MM.1S (cell line): ENCODE measurements at regions not wholly inside any gene's neighbourhood (a gene's known extent, or its start where the extent isn't known, plus 50 kb on each side); places are given as distances from the start of the nearest gene placed in this dataset.

Source experiments
- DNase-seq: peaks from one replicate; pipeline ENCODE4 v3.0.0-alpha.2; 2015
- H2AFZ ChIP-seq: fragments of 300-600 bp; sonication (generic); 2 replicates; pipeline ENCODE4 v1.6.0; 2016; ENCODE audit warnings: antibody characterized with exemption, low read length
- H3F3A ChIP-seq: fragments of 300-600 bp; sonication (generic); 2 replicates; pipeline ENCODE4 v1.6.1; 2016; ENCODE audit warnings: mild to moderate bottlenecking, antibody characterized with exemption, low read length, moderate library complexity, mixed read lengths; ENCODE audit not compliant: insufficient read depth
- H3K27ac ChIP-seq: fragments of 300-600 bp; sonication (generic); 2 replicates; pipeline ENCODE4 v1.5.1; 2016; ENCODE audit warnings: mild to moderate bottlenecking, low read length
- H3K27me3 ChIP-seq: fragments of 300-600 bp; sonication (generic); replicated peaks from 2 replicates; pipeline ENCODE4 v1.6.0; 2016; ENCODE audit warnings: low read length; ENCODE audit not compliant: insufficient read depth
- H3K36me3 ChIP-seq: fragments of 300-600 bp; sonication (generic); replicated peaks from 2 replicates; pipeline ENCODE4 v1.6.1; 2016; ENCODE audit warnings: mild to moderate bottlenecking, low read length, mixed read lengths; ENCODE audit not compliant: insufficient read depth
- H3K4me1 ChIP-seq: fragments of 300-600 bp; sonication (generic); 2 replicates; pipeline ENCODE4 v1.6.1; 2016; ENCODE audit warnings: low read length, mixed read lengths
- H3K4me2 ChIP-seq: fragments of 300-600 bp; sonication (generic); 2 replicates; pipeline ENCODE4 v1.6.0; 2016; ENCODE audit warnings: low read depth, low read length
- H3K4me3 ChIP-seq: fragments of 300-600 bp; sonication (generic); 2 replicates; pipeline ENCODE4 v1.5.1; 2016; ENCODE audit warnings: low read length, mixed read lengths
- H3K79me2 ChIP-seq: fragments of 300-600 bp; sonication (generic); 2 replicates; pipeline ENCODE4 v1.6.1; 2016; ENCODE audit warnings: mixed run types, low read length, mixed read lengths
- H3K9ac ChIP-seq: fragments of 300-600 bp; sonication (generic); 2 replicates; pipeline ENCODE4 v1.6.1; 2016; ENCODE audit warnings: low read length, mixed read lengths
- H3K9me2 ChIP-seq: fragments of 300-600 bp; sonication (generic); replicated peaks from 2 replicates; pipeline ENCODE4 v1.6.1; 2016; ENCODE audit warnings: mild to moderate bottlenecking, low read length, mixed read lengths; ENCODE audit not compliant: insufficient read depth
- H3K9me3 ChIP-seq: fragments of 300-600 bp; sonication (generic); replicated peaks from 2 replicates; pipeline ENCODE4 v1.6.1; 2016; ENCODE audit warnings: mild to moderate bottlenecking, low read length, mixed read lengths; ENCODE audit not compliant: insufficient read depth
- H4K20me1 ChIP-seq: fragments of 300-600 bp; sonication (generic); 2 replicates; pipeline ENCODE4 v1.6.1; 2016; ENCODE audit warnings: mild to moderate bottlenecking, low read length, moderate library complexity, mixed read lengths; ENCODE audit not compliant: insufficient read depth
- CTCF ChIP-seq: fragments of 300-600 bp; sonication (generic); IDR thresholded peaks from 2 replicates; pipeline ENCODE4 v1.5.1; 2016; ENCODE audit warnings: antibody characterized with exemption, low read length, mixed read lengths
- EZH2 ChIP-seq: fragments of 300-600 bp; sonication (generic); optimal IDR thresholded peaks from 2 replicates; pipeline ENCODE3; 2017; ENCODE audit warnings: low read depth, mild to moderate bottlenecking, antibody characterized with exemption, low read length, mixed read lengths
- EZH2phosphoT487 ChIP-seq: fragments of 300-600 bp; sonication (generic); IDR thresholded peaks from 2 replicates; pipeline ENCODE4 v1.6.1; 2018; ENCODE audit warnings: antibody characterized with exemption, low read length

- H4K20me1 ChIP-seq, result no peaks in the 10 kb centered on the region
- DNase-seq, result no peak
Observed at GRCh38 chr5:10118150-10118549, 131.5 kb downstream of the ATPSCKMT start.

GRCh38 chr5:10116594-10116993 is 133.1 kb downstream of the ATPSCKMT start:
- H3K27me3 ChIP-seq, result no peaks in the 10 kb centered on the region
- no peak overlapping the region for H3K27ac ChIP-seq
- DNase-seq, result no peak
- H4K20me1 ChIP-seq, result no peaks in the 10 kb centered on the region
- no peaks in the 10 kb centered on the region for H3K4me1 ChIP-seq
- H3K4me2 ChIP-seq, result no peak overlapping the region
- H3K9ac ChIP-seq, result no peak overlapping the region
- no peaks in the 10 kb centered on the region for H3K79me2 ChIP-seq
- no peak overlapping the region for H2AFZ ChIP-seq
- H3K9me2 ChIP-seq, result no peaks in the 10 kb centered on the region
- no peak overlapping the region for H3K4me3 ChIP-seq
- no peaks in the 10 kb centered on the region for H3K9me3 ChIP-seq
- no peaks in the 10 kb centered on the region for H3K36me3 ChIP-seq
- no peak for TF ChIP-seq EZH2
- no peak for TF ChIP-seq CTCF
- no peak for TF ChIP-seq EZH2phosphoT487
- no peaks in the 10 kb centered on the region for H3F3A ChIP-seq

More at GRCh38 chr5:10118150-10118549, 131.5 kb downstream of the ATPSCKMT start:
- Histone ChIP-seq H3K9me3 (no peaks in the 10 kb centered on the region), H3K9me2 (no peaks in the 10 kb centered on the region), H3K27ac (no peak overlapping the region), H3K4me2 (no peak overlapping the region), H3K79me2 (no peaks in the 10 kb centered on the region), H3K4me1 (no peaks in the 10 kb centered on the region), H3F3A (no peaks in the 10 kb centered on the region), H3K27me3 (no peaks in the 10 kb centered on the region), H3K4me3 (no peak overlapping the region), H3K36me3 (no peaks in the 10 kb centered on the region), H2AFZ (no peak overlapping the region), H3K9ac (no peak overlapping the region)
- TF ChIP-seq EZH2phosphoT487 (no peak), EZH2 (no peak), CTCF (no peak)

- H3F3A ChIP-seq, result no peaks in the 10 kb centered on the region
- no peak for DNase-seq
- H3K4me2 ChIP-seq, result no peak overlapping the region
- no peak overlapping the region for H2AFZ ChIP-seq
- no peaks in the 10 kb centered on the region for H3K79me2 ChIP-seq
- H3K4me3 ChIP-seq, result no peak overlapping the region
- no peaks in the 10 kb centered on the region for H3K9me2 ChIP-seq
- TF ChIP-seq EZH2 (no peak), EZH2phosphoT487 (no peak), CTCF (no peak)
- no peaks in the 10 kb centered on the region for H3K36me3 ChIP-seq
- no peaks in the 10 kb centered on the region for H3K27me3 ChIP-seq
- H3K9ac ChIP-seq, result no peak overlapping the region
- H3K9me3 ChIP-seq, result no peaks in the 10 kb centered on the region
- H4K20me1 ChIP-seq, result no peaks in the 10 kb centered on the region
- H3K4me1 ChIP-seq, result peaks cover 7% of the 10 kb centered on the region; the same call in 1 of the 2 replicates
- no peak overlapping the region for H3K27ac ChIP-seq
Observed at GRCh38 chr5:10115669-10116068, 134.0 kb downstream of the ATPSCKMT start.
